GM21529 (cell line): ENCODE measurements at regions not wholly inside any gene's neighbourhood (a gene's known extent, or its start where the extent isn't known, plus 50 kb on each side); places are given as distances from the start of the nearest gene placed in this dataset.

Source experiments
- ATAC-seq: cut with Tn5 transposase; IDR thresholded peaks from one replicate; pipeline ENCODE4 v1.9.1; 2021; ENCODE audit not compliant: unreplicated experiment

- no peak for ATAC-seq
Observed at GRCh38 chr1:186557147-186557777, 96.3 kb upstream of the PDC start.

GRCh38 chr1:186550832-186551231 lies 89.9 kb upstream of the PDC start:
- ATAC-seq, result no peak

GRCh38 chr1:186541003-186541402 lies 80.1 kb upstream of the PDC start:
- no peak for ATAC-seq

GRCh38 chr1:186540521-186540920 lies 79.6 kb upstream of the PDC start:
- ATAC-seq, result no peak

- ATAC-seq, result no peak
Observed at GRCh38 chr1:186536273-186536890, 75.5 kb upstream of the PDC start.

- peak; percentile 65 for ATAC-seq
Observed at GRCh38 chr1:186535388-186536133, 74.6 kb upstream of the PDC start.

GRCh38 chr1:186534401-186534800 lies 73.5 kb upstream of the PDC start:
- no peak for ATAC-seq

GRCh38 chr1:186532466-186532865 lies 71.6 kb upstream of the PDC start:
- ATAC-seq, result no peak

GRCh38 chr1:186531561-186532165 lies 70.7 kb upstream of the PDC start:
- no peak for ATAC-seq

- ATAC-seq, result no peak
Observed at GRCh38 chr1:186530109-186530508, 69.2 kb upstream of the PDC start.

- no peak for ATAC-seq
Observed at GRCh38 chr1:186519982-186520381, 59.1 kb upstream of the PDC start.

- ATAC-seq, result peak; percentile 75
Observed at GRCh38 chr1:186518822-186519381, 58.0 kb upstream of the PDC start.

GRCh38 chr1:186518395-186518794 lies 57.5 kb upstream of the PDC start:
- no peak for ATAC-seq

GRCh38 chr1:186514367-186514766 lies 53.5 kb upstream of the PDC start:
- no peak for ATAC-seq

GRCh38 chr1:186513526-186513925 lies 52.6 kb upstream of the PDC start:
- ATAC-seq, result no peak

- ATAC-seq, result peak; percentile 14
Observed at GRCh38 chr1:186512698-186513457, 52.0 kb upstream of the PDC start.

GRCh38 chr1:186511761-186512637 lies 51.1 kb upstream of the PDC start:
- ATAC-seq, result peak; percentile 88
